RWPE1 (cell line): ENCODE measurements at regions not wholly inside any gene's neighbourhood (a gene's known extent, or its start where the extent isn't known, plus 50 kb on each side); places are given as distances from the start of the nearest gene placed in this dataset.

Experiments
- CTCF ChIA-PET: fragments of 350-600 bp; sonication (Branson Sonifier 250); formaldehyde crosslinking; extraction: SDS; loops from one replicate; lab custom pipeline; 2021; lab: Yijun Ruan, JAX
- POLR2A ChIA-PET: fragments of 400-600 bp; formaldehyde crosslinking; extraction: SDS; loops from one replicate; lab custom pipeline; 2020; ENCODE audit warnings: antibody characterized with exemption; ENCODE audit not compliant: low non-redundant PET; lab: Yijun Ruan, JAX
- DNase-seq: peaks from one replicate; pipeline ENCODE4 v3.0.0; 2012; ENCODE audit warnings: low spot score
- H3K27ac ChIP-seq: fragments of 450-650 bp; 2 replicates; pipeline ENCODE4 v1.5.1; 2017
- TF ChIP-seq, protein P1 (sequence below): fragments of 450-650 bp; conservative IDR thresholded peaks from 2 replicates; pipeline ENCODE4 v1.5.1; 2017; ENCODE audit warnings: low read depth, mild to moderate bottlenecking

DNA sequence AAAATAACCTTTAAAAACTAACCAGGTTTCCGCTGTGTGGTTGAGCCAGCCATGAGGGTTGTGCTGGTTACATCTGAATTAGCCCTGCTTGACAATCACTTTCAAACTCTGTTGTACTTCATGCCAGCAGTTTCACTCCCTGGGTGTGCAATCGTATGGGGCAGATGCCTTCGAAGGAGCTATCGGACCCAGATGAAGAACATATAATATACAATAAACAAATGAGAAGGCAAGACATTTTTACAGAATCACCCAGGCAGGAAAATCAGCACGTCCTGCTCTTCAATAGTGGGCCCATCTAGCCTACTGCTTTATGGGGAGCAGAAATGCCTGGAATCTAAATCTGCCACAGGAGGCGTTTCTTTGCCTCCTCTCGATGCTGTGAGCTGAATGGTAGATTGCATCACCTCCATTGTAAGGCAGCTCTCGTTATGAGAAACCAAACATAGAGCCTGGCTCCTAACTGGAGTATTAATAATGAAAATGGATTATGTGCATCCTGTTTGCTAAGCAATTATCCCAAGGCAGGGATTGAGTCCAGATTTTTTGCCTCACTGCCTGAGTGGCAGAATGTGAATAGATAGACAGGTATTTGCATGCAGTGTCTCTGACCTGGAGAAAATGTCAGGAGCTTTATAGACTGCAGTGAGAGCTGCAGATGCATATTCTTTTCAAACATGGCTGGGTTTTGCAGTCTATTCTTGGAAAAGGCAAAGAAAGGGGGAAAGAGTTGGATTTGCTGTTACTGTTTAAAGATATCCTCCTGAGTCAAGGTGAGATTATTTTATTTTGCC, 143.3 kb upstream of the SMARCA2 start:
- POLR2A ChIA-PET, result no interaction called here
- CTCF ChIA-PET, result no interaction called here
- H3K27ac ChIP-seq, result no peak overlapping the region
- DNase-seq, result no peak
- TF ChIP-seq, protein P1, sequence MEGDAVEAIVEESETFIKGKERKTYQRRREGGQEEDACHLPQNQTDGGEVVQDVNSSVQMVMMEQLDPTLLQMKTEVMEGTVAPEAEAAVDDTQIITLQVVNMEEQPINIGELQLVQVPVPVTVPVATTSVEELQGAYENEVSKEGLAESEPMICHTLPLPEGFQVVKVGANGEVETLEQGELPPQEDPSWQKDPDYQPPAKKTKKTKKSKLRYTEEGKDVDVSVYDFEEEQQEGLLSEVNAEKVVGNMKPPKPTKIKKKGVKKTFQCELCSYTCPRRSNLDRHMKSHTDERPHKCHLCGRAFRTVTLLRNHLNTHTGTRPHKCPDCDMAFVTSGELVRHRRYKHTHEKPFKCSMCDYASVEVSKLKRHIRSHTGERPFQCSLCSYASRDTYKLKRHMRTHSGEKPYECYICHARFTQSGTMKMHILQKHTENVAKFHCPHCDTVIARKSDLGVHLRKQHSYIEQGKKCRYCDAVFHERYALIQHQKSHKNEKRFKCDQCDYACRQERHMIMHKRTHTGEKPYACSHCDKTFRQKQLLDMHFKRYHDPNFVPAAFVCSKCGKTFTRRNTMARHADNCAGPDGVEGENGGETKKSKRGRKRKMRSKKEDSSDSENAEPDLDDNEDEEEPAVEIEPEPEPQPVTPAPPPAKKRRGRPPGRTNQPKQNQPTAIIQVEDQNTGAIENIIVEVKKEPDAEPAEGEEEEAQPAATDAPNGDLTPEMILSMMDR, result no peak

DNA sequence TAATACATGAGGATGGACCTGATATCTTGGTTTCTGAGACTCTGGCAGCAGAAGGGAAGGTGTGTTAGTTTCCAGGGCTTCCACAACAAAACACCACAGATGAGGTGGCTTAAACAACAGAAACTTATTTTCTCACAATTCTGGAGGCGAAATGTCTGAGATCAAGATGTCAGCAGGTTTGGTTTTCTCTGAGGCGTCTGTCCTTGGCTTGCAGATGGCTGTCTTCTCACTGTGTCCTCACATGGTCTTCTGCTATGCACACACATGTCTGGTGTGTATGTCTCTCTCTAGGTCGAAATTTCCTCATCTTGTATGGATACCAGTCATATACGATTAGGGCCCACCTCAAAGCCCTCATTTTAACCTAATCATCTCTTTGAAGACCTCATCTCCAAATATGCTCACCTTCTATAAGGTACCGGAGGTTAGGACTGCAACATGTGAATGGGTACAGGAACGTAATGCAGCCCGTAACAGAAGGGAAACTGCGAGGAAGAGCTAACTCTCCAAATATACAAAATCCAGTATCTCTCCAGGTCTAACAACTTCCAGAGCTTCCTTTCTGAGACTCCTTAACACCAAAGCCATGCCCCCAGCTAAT, 139.8 kb upstream of the SMARCA2 start:
- no peak overlapping the region for H3K27ac ChIP-seq
- TF ChIP-seq, protein P1, result no peak
- ChIA-PET CTCF (interaction anchor here (0.9 kb wide), 1 partner anchor 28 kb away, joined by 5 read pairs; no protein-coding TSS in a partner anchor), POLR2A (no interaction called here)
- DNase-seq, result no peak

DNA sequence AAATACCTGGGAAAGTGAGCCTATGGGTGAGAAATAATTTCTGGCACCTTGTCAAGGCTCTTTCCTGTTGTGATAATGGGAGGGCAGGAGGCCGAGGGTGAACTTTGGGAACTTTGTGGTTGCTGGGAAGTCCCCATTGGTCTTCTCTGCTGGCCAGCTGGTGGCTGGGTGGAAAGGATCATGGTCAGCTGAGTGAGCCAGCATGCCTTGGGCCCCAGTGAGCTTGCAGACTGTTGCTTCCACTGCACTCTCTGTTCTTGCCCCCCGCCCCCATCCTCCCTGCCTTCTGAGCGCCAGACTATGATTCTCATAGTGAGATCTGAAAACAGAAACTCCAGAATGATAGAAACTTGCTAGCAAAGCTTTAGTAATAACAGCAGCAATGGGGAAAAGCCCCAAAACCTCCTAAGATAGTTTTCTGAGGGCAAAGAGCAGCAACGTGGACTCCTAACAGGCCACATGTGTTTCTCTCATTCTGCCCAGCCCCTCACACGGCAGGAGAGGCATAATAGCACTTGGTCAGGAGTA, 139.2 kb upstream of the SMARCA2 start:
- ChIA-PET CTCF (no interaction called here), POLR2A (no interaction called here)
- H3K27ac ChIP-seq, result no peak overlapping the region
- TF ChIP-seq, protein P1, result no peak
- no peak for DNase-seq

DNA sequence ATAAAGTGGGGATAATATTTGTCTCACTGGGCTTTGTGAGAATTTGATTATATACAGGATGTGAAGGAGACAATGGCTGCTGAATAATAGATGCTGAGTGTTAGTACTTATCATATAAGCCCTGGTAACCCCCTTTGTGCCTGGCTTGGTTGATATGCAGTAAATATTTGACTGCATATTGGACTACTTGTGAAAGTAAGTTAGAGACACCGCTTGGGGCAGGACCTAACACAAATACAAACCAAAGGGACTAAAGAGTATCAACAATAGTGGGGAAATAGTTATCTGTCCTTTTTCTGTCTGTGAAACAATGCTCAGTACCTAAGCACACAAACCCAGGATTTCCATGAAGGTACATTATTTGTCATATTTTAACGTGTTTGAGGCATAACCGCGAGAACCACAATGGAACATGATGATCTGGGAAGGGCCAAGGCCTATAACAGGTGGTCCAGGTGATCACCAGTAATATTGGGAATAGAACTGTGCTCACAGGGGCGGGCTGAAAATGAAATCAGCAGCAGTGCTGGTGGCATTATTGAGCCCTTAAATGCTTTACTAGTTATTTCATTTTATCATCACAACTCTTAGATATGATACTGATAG, 138.2 kb upstream of the SMARCA2 start:
- DNase-seq, result no peak
- TF ChIP-seq, protein P1, result no peak
- POLR2A ChIA-PET, result no interaction called here
- H3K27ac ChIP-seq, result no peak overlapping the region
- CTCF ChIA-PET, result no interaction called here

DNA sequence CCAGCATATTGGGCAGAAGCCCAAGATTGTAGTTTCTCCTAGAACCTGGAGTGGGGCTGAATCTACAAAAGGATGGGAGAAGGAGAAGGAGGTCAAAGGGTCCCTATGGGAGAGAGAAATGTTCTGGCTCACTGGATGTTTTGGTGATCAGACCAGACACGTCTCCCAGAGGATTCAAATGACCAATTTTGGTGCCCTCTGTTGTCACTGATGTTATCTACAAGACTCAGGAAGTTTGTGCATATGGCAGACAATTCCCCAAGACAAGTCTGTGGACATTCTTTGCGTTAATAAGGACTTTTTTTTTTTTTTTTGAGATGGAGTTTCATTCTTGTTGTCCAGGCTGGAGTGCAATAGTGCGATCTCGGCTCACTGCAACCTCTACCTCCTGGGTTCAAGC, 137.2 kb upstream of the SMARCA2 start:
- no peak overlapping the region for H3K27ac ChIP-seq
- ChIA-PET CTCF (no interaction called here), POLR2A (no interaction called here)
- TF ChIP-seq, protein P1, result no peak
- DNase-seq, result no peak

DNA sequence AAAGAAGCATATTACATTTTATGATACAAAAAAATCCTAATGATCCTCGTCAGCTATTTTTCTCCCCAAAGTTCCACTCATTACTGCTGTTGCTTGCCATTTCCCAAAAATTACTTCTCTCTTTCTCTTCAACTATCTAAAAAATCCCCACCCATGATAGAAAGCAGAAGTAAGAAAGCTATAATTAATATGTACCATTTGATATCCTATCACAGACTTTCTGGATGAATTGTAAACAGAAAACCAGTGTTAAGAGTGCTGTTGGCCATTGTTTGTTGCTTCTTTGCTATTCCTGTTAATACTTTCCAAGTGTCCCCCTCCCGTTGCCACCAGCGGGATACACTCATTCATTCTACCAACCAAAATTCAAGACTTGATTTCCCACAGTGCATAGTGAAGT, 136.3 kb upstream of the SMARCA2 start:
- POLR2A ChIA-PET, result no interaction called here
- no peak overlapping the region for H3K27ac ChIP-seq
- CTCF ChIA-PET, result interaction anchor here (0.6 kb wide), 1 partner anchor 73 kb away, joined by 3 read pairs; no protein-coding TSS in a partner anchor
- TF ChIP-seq, protein P1, result no peak
- DNase-seq, result no peak
